ENCODE measurements at regions not wholly inside any gene's neighbourhood (a gene's known extent, or its start where the extent isn't known, plus 50 kb on each side); places are given as distances from the start of the nearest gene placed in this dataset.

DNA sequence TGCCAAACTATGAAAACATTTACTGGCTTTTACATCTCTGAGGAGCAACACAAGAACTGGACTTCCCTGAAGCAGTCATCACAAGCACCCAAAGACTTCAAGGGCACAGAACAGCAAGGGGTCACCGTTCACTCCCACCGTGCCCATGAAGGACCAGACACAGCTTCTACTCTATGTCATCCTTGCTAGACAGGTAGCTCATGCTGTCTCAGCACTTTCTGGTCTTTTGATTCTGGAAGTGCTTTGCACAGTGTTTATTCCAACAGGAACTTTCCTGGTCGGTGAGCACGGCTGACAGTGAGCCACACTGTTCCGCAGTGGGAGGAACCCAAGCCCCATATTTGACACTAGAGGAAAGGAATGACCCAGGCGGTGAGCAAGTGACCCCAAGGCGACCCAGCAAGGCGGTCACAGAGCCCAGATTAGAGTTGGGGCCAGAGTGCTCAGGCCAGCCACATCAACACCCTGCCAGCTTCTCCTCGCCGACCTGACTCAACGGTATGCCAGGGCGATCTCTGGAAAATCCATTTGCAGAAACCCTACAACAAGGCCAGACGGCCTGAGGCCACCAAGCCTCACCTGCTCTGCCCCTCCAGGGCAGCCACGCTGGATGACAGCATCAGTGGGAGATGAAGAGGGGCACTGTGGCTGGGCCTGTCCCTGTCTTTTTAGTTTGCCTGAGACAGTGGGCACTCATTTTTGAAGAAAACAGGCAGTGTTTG is 318.6 kb downstream of the TCERG1L start:
- no peak for DNase-seq

DNA sequence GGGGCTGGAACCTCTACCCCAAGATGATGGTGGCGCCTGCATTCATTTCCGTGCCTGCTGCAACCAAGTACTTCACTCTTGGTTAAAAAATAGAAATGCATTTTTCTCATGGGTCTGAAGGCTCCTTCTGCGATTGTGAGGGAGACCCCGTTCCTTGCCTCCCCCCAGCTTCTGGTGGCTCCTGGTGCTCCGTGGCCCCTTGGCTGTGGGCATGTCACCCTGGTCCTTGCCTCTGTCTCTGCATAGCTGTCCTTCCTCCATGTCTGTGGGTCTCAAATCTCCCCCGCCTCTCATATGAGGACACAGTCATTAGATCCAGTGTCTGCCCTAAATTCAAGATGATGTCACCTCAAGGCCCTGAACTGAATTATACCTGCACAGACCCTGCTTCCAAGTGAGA is 317.9 kb downstream of the TCERG1L start:
- no peak for DNase-seq

DNA sequence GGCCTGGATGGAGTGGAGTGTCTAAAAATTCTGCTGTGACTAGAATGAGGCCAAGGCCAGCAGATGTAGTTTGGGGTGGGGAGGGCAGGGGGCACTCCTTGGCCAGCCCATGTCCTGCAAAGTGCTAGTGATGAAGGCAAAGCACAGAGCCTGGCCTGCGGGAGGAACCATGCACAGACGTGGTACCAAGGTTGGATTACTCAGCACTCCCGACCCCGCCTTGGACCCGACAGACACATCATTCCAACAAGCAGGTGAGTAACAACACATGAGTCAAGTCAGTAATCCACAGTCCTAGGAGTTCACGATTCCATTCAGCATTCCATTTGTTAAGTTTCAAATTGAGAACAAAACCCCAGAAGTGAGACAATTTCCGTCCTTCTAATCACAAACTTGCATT is 317.3 kb downstream of the TCERG1L start:
- no peak for DNase-seq

DNA sequence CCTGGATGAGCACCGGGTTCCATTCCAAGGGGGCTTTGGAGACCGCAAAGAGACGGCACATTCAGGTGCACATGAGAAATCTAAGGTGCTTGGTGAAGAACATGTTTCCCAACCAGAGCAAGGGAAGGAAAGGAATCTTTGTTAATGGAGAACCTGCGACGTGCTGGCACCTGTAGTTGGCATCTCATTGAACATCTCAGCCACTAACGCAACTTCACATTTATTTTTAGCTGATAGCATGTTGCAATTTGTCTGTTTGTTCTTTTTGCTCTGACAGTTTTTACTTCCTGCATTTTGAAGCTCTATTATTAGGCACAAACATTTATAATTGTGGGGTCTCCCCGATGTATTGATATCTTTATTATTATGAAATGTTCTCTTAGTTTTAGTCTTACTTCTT is 316.7 kb downstream of the TCERG1L start:
- DNase-seq, result no peak

DNA sequence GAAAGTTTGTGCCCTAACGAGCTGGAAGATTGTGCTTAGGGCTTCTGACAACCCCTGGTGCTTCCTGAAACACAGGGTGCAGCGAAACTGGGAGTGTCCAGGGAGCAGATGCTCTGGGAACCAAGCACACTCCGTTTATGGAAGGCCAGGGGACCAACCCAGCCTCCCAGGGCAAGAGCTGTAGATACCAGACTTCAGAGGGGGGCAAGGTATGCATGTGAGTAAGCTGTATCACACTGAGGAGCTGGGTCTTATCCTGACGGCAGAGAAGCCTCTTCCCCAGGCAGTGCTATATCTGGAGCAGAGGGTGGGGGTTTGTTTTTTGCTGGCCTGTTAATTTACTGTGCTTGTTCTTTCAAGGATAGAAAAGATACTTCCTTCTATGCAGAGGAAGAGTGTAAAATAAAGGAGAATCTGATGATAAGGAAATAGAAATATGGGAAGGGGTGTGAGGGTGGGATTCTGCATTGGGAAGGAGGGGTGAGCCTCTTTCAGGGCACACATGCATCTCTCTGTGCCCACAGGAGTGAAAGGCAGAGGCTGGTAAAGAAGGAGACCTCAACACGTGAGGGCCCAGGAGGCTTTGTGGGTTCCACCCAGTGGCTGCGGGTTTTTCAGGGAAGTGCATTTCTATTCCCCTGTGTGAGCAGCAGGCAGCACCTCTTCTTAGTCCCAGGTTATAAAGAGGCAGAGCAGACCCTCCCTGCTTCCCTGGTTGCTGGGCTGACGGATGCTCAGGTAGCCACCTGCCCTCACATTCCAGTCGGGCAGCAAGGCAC is 314.1 kb downstream of the TCERG1L start:
- DNase-seq, result no peak

DNA sequence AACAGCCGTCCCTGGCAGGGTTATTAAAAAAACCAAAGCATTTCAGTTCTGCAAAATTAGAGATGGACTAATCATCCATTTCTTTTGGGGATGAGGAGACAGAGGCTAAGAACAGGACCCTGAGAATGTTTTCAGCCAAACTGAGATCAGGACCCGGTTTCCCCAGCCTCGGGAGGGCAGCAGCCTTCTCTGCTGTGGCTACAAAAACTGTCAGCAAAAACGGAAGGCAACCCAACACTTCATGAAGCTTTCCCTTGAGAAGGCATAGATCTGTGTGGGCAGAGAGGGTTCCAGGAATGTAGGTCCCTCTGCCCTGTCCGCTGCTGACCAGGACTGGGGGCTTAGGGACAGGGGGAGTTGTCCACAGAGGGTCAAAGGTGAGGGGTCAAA is 313.5 kb downstream of the TCERG1L start:
- DNase-seq, result no peak

DNA sequence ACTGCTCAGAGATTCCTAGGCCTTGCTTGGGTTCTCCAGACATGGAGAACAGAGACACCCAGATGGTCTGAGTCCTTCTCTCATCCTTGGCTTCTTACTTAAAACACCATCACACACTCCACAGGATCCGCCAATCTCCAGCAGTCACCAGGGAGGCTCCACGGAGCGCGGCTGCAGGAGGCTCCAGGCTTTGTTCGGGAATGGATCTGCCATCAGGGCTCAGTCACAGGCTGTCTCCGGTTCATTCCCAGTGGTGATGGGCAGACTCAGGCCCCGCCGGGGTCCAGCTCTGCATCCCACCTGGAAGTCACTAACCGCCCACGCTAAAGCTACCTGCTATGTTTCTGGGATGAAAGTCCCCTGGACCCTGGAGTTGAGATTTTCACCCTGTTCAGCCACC is 312.9 kb downstream of the TCERG1L start:
- DNase-seq, result no peak

DNA sequence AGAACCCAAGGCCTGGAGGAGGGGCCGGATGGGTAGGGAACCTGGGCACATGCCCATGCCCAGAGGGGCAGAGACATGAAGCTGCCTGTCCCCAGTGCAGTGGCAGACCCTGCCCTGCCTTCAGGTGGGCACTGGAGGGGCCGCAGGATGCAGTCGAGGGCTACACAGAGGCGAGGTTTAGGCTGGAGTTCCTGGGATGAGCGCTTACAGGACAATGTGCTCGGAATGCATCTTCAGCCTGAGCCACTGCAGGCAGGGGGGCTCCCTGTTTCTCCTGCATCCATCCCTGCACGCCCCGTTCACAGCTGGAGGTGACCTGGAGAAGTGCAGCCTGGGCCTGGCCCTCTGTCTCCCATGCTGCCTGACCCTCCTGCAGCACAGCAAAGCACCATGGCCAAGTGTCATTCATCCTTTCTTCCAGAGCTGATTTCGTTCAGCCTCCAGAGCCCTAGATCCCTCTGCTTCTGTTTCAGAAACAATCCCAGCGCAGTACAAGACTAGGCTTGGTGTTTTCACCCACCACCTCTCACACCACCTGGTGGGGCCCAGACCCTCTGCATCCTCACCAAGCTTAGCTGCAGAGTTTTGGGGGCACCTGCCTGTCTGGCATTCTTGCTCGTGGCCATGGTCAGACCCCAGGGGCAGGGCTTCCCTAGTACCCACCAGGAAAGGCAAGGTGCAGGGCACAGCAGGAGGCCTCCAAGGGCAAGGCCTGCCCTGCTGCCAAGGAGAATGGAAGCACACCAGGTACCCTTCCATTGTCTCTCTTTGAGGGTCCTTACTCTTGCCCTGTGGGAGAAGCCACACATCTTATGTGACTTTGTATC is 311.9 kb downstream of the TCERG1L start:
- DNase-seq, result no peak

DNA sequence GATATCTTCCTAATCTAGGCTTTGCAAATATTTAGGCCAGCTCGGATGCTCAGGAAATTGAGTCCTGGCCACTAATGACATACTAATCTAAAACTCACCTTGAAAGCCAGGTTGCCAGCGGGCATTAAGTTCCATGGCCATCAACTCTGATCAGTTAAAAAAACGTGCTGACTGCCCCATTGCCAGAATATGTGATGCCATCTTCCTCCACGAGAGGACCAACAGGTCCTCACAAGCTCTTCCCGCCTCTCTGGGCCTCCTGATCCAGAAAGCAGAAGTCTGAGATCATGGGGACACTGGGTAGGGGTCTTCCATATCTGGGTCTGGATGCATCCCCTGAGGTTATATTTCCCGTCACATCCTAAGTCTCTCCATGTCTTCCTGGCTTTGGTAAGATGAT is 311.3 kb downstream of the TCERG1L start:
- DNase-seq, result no peak

DNA sequence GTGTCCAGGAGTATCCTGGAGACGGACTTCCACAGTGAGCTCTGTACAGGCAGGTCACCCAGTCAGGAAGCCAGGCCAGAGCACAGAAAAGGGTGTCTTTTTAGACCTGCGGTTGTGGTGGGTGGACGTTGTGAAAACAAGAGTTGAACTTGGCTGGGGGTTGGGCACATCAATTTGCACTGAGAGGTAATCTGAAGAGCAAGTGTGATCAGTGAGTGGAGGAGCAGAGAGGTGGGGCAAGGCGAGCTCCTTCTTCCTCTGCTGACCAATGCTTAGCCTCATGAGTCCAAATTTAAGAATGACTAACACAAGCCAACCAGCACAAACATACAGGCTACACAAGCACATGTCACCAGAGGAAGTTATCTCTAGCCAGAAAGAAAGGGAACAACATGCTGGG is 310.8 kb downstream of the TCERG1L start:
- DNase-seq, result no peak

DNA sequence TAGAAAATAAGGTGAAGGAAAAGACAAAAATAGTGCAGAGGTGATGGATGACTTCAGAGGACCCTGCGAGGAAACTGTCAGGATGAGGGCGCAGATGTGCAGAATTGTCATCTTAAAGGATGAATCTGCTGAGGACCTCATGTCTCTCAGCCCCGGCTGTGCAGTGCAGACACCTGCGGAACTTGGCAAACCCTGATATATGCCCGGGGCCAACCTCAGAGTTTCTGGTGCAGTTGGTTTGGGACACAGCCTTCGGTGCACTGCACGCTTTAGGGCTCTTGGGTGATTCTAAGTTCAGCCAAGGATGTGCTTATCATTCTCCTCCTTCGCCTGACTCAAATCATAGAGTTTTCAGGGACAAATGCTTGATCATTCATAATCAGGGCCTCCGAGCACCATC is 310.1 kb downstream of the TCERG1L start:
- no peak for DNase-seq

DNA sequence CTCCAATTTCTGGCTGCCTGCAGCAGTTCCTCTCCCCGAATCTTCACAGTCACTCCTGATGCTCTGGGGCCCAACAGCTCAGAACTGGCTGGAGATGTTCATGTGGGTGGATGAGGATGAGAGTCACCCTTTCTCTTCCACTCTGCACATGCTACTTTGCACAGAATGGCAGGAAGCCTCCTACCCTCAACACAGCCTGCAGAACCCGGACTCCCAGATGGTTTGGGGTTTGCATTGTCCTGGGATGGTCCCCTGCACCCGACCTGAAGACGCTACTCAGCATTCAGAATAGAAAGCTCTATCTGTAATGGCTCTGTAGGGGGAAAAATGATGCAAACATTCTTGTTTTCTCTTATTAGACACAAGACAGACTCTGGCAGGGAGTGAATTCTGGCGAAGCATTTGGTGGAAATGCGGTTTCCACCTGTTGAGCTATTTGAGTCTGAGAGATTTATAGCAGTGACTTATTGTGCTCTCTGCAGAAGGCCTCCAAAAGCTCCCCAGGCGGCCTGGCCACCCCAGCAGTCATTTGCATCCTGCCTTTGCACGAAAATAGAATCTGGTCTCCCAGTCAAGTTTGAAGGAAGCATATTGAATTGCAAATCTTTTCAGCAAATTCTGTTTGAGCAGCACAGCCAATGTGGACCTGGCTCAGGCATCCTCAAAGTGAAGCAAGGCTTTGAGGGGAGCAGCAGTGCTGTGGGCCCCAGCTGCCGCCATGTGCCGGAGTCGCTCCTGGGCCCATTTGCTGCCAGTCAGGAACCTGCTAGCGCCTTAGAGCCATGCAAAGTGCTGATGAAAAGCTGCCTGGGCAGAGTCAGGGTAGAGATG is 309.3 kb downstream of the TCERG1L start:
- DNase-seq, result peak; percentile 2

DNA sequence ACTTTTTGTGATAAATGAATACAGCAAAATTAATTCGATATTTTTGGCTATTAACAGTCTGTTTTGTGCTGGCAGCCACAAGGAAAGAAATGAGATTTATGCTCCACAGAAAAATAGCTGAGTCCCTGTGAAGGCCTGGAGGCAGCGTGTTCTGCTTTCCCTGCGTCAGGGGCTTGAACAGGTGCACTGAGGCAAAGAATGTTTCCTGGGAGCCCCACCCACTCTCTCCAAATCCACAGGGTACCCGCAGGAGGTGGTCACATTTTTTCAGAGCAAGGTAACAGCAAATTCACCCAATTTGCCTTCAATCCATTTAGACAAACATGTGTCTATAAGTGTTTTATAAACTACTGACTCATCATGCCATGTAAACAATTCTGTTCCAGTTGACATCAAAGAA is 308.1 kb downstream of the TCERG1L start:
- no peak for DNase-seq

DNA sequence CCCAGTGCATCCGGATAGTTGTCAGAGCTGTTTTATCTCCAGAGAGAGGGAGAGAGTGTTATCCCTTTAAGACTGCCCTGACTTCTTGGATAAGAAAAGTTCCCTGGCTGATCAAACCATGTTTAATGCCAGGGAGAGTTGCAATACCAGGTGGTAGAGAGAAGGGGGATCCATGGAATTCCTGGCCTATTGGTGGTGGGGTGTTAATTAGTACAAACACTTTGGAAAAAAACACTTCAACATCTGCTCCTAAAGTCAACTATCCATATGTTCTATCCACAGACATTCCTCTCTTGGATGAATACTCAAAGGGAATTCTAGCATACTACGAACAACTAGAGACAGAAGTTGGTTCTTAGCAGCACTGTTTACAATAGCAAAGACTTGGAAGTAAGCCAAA is 307.2 kb downstream of the TCERG1L start:
- no peak for DNase-seq

DNA sequence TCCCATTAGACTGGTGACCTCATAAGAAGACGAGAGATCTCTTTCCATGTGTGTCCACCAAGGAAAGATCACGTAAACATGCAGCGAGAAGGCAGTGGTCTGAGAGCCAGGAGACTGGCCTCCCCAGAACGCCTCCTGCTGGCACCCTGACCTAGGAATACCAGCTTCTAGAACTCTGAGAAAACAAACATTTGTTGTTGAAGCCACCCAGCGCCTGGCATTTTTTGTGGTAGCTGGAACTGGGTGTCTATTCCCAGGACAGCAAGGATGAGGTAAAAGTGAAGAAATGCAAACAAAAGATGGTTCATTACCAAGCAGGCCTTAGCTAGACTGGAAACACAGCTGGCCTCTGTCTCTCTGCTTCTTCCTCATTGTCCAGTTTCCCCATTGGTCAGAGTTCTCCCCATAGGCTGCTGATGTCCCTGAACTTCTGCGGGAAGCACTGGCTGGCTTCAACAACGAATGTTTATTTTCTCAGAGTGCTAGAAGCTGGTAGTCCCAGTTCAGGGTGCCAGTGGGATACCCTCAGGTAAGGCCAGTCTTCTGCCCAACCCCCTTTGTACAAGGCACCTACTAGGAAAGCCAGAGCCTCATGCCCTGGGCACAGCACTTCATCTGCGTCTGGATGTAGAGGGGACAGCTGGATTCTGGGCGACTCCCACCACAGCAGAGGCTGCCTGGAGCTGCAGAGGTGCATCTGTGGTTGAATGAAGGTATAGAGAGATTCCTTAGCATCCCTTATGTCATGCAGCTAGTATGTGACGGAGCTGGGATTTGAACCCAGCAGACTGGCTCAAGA is 304.9 kb downstream of the TCERG1L start:
- DNase-seq, result no peak

DNA sequence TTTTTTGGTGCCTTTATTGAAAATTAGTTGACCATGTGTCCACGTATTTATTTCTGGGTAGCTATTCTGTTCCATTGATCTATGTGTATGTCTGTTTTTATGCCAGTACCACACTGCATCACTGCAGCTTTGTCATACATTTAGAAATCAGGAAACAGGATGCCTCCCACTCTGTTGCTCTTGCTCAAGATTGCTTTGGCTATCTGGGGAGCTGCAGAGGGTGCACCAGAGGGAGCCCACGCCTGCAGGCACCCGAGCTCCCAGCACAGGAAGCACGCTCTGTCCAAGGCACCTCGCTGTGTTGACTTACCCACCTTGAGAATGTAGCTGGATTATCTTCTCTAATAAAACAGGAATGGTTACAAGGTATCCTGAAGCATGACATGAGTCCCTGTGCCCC is 301.7 kb downstream of the TCERG1L start:
- DNase-seq, result no peak

DNA sequence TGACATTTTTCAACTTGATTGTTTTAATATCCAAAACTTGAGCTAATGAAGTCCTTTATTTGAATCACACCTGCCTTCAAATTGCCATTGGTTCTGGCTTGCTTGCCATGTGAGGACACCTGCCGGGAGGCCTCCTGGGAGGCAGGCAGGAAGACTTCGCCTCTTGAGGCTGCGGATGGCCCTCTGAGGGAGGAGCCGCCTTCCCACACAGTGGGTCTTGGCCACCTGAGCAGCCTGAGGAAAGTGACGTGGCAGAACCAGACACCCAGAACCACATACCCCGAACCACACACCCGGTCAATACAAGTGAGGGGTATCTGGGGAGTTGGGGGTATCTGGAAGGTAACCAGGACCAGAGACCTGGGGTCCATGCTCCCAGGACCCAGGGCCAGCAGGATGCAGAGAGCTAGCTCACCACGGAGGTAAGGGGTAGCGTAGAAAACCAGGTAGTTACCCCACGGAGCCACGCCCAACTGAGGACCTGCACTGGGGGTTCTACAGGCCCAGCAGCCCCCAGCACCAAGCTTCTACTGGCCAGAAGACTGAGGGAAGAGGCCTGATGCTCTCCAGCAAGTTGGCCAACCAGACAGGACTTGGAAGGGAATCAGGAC is 300.5 kb downstream of the TCERG1L start:
- DNase-seq, result no peak

DNA sequence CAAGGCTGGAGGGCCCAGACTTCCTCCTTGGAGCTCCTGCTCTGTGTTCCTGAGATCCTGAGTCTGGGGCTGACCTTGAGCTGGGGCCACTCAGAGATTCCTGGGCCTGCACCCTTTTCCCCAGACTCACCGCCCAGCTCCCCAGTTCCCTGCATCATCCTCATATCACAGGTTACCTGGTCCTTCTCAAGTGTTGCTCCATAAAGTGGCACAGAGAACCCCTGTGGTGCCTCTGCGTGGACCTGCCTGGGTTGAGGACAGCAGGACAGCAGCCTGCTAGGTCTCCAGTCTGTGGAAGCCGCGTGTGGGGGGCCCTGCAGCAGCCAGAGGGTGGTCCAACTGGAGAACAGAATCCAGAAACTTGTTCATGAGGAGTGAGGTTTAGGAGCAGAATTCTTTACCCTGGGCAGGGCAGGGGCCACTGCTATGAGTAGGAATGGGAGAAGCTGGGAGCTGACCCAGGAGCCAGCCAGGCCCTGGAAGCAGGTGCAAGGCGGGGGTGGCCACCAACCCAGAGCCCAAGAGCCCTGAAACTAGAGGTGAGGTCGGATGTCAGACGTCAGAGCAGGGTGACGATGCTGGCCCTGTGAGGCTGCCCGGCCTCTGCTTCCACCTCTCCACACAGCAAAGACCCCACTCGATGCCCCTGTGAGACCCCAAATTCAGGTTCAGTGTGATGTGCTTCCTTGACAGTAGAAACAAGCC is 299.4 kb downstream of the TCERG1L start:
- no peak for DNase-seq

DNA sequence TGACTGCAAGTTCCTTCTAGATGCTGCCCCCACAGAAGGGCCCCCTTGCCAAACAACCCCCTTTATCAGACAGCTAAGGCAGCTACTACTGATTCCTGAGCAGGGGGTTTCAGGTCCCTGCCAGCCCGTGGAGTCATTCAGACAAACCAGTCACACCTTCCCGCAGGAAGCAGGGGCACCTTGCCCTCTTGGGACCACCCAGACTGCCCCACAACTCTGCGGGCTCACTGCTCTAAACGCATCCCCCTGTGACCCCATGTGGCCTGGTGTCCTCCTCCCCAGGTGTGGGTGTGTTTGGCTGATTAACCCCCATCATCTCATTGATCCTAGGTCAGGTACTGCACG is 298.9 kb downstream of the TCERG1L start:
- DNase-seq, result no peak

DNA sequence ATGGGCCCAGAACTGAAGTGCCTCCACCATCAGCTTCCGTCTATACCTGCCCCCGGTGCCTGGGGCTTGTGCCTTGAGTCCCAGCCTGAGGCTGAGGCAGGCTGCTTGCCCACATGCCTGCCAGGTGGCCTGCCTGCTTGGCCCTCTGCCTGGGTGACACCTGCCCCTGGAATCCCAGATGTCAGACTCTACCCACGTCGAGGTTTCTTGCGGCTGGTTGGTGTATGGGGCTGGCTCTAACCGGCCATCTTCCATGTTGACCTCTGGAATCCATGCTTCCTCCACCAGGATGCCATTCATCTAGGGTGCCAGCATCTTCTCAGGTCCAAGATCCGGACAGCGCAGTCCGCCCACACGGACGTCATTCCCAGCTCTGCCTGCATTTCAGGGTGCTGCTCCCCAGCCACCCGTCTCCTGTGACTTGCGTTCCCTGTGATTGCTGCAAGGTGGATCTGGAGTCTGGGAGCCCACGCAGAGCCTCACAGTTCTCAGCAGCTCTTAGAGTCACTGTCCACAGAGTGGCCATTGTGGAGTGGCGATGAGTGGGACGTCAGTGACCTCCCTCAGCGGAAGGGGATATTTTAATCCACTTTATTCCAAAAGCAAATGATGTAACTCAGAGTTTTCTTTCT is 298.1 kb downstream of the TCERG1L start:
- DNase-seq, result no peak

DNA sequence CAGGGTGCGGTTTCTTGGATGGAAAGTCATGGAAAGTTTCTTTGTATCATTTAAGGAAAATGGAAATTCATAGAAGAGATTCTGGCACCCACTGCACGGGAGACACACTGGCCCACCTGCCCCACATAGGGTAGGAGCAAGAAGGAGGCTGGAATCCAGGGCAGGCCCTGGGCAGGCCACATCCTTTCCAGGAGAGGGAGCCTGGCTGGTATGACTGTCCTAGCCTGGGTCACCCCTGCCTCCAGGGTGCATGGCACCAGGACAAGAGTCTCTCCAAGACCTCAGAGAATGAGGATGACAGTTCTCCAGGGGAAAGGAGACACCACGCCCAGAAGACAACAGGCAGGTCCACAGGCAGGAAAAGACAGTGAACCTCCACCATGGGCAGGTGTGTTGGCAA is 297.2 kb downstream of the TCERG1L start:
- no peak for DNase-seq
